ENCODE measurements at regions not wholly inside any gene's neighbourhood (a gene's known extent, or its start where the extent isn't known, plus 50 kb on each side); places are given as distances from the start of the nearest gene placed in this dataset.

DNA sequence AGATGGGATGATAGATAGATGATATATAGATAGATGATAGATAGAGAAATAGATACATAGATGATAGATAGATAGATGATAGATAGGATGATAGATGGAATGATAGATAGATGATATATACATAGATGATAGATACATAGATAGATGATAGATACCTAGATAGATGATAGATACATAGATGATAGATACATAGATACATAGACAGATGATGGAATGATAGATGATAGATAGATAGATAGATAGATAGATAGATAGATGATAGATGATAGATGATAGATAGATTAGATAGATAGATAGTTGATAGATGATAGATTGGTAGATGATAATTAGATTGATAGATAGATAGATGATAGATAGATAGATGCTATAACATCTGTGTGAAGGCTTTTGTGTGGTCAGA, 201.7 kb upstream of the RAB4A start:
- DNase-seq, result no peak

- DNase-seq, result peak; percentile 35
Observed at GRCh38 chr1:229070168-229070567, 200.7 kb upstream of the RAB4A start.

- no peak for DNase-seq
Observed at GRCh38 chr1:229073251-229073650, 197.7 kb upstream of the RAB4A start.

GRCh38 chr1:229075217-229075616, 195.7 kb upstream of the RAB4A start:
- peak; percentile 26 for DNase-seq

- DNase-seq, result peak; percentile 56
Observed at GRCh38 chr1:229075716-229076115, 195.2 kb upstream of the RAB4A start.

- DNase-seq, result no peak
Observed at GRCh38 chr1:229076195-229076594, 194.7 kb upstream of the RAB4A start.

DNA sequence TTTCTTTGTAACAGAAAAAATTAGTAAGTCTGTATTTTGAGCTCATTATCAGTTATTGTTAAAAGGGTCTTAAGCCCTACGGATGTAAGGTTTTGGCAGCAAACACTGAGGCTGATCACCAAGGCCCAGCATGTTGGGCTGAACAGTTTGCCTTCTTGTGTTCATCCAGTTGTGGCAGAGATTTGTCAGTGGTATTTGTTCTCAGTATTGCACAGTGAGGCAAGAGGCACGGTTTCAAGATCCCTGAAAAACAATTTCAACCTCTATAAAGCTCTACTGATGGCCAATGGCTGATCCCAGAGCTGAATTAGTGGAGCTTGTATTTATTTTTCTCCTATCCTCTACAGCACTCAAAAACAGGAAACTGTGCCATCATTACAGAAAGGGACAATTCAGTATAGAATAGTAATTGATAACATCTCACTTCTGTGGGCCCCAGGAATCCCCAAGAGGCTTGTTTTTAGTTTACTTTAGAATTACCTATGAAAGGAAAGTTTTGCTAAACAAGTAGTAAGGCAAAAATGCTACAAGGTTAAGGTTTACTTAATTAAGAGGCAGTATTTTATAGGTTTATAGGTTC, 191.8 kb upstream of the RAB4A start:
- no peak for DNase-seq

- no peak for DNase-seq
Observed at GRCh38 chr1:229080361-229080760, 190.6 kb upstream of the RAB4A start.

DNA sequence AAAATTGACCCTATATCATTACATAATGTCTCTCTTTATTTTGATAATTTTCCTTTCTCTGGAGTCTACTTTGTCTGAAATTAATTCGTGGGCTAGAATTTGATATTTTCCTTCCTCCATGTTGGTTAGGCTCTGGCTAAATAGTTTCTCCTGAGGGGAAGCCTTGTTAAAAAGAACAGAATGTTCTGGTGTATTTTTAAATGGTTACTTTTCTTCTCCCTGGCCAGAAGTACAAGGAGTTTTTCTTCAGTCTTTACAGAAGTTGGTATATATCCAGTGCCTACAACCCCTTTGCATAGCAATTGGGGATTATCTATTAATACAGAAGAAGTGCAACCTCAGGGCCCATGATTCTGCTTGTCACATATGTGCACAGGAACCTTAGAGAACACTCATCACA, 185.6 kb upstream of the RAB4A start:
- no peak for DNase-seq

- no peak for DNase-seq
Observed at GRCh38 chr1:229086091-229086490, 184.8 kb upstream of the RAB4A start.

- DNase-seq, result no peak
Observed at GRCh38 chr1:229086686-229087085, 184.2 kb upstream of the RAB4A start.

DNA sequence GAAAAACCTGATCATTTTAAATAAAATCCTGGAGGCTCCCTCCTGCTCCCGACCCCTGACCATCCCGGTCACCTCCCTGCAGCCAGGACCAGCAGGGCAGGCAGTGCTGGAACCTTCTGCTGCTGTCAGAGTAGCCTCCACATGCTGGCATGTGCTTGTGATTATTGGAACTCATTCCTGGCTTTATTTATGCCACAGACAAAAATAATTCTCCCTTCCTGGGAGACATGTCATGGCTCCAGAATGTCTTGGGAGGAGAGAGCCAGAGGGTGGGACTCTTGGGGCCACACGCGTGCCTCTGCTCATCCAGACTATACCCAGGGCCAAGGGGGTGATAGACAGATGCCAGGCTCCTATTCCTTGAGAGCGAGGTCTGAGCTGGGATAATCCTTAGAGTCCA, 183.6 kb upstream of the RAB4A start:
- DNase-seq, result no peak

DNA sequence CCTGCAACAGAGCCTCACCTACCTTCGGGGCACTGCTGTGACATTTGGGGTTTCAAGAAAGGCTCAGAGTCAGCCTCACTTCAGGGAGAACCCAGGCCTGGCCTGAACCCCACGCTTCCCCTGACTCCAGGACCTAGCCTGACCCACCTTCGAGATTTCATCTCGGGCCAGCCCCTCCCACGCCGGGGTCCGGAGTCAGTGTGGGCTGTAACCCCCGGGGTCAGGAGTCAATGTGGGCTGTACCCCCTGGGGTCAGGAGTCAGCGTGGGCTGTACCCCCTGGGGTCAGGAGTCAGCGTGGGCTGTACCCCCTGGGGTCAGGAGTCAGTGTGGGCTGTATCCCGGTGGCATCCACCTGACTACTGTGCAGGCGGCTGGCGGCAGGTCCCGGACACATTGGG, 183.0 kb upstream of the RAB4A start:
- no peak for DNase-seq

DNA sequence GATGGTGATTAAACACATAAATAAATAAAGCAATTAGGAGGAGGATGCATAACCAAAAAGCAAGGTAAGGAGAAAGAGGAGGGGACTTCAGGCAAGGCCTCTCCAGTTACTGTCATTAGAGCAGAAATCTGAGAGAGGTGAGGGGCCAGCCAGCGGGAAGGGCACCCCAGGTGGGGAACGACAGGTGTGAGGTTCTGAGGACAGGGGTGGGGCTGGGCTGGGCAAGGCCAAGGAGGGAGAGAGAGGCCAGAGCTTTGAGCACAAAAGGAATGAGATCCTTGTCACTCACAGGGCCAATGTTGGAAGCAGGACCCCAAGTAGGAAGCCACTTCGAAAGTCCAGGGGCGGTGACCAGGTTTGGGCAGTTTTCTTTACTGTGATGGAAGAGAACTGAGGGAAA, 182.2 kb upstream of the RAB4A start:
- DNase-seq, result no peak

DNA sequence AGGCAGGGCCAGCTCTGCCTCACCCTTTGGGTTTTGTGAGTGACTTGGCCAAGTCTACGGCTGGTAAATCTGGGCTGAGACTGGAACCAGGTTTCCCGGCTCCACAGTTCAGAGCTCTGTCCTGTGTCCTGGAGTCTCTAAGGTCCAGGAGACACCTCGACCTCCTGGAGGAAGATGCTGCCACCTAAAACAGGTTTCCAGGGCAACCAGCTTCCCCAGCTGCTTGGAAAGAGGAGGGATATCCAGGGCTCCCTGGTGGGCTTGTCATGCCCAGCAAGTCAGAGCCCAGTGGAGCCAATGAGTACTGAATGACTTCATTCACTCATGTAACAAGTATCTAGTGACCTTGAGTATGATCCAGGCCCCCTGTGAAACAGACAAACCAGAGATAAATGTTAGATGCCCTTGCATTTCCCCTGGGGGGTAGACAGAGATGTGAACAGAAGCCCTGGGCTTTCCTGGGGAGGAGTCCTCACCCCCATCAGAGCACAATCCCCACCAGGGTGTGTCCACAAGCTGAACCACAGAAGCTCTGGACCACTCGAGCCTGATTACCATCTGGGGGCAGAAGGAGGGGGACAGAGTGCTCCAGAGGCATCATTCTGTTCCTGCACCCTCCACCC, 181.2 kb upstream of the RAB4A start:
- DNase-seq, result no peak

GRCh38 chr1:229091721-229092136, 179.2 kb upstream of the RAB4A start:
- DNase-seq, result no peak

DNA sequence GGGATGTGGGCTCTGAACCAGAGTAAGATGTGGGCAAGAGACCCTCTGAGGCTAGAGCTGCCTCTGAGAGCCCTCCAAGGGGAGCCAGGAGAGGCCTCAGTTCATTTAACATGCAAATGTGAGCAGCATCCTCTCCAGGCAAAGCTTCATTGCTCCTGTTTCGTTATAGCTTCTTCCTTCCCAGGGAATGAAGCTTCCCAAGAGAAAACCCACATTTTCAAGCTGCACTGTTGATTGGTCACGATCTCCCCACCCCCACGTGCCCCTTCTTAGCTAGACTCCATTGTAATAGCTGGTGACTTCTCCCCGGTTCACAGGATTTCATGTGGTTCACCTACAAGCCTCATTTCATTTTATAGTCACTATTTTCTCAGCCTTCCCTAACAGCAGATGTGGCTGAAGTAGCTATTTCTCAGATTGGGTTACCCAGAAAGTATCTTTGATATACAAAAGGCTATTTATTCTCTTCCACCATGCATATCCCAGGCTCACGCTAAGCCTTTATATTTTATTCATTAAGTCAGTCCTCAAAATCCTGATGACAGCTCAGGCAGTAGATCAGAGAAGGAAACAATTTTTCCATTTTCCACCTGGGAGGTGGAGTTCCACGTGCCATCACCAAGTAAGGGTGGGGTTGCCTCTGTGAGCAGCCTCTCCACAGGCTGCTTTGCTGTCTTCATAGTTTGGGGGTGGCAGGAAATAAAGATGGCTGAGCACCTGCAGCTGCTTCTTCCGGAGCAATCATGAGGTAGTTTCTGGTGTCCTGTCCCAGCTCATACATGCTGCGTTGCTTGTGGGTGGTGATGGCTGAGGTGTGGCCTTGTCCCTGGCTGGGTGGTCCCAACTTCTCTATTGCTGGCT, 178.3 kb upstream of the RAB4A start:
- DNase-seq, result no peak

DNA sequence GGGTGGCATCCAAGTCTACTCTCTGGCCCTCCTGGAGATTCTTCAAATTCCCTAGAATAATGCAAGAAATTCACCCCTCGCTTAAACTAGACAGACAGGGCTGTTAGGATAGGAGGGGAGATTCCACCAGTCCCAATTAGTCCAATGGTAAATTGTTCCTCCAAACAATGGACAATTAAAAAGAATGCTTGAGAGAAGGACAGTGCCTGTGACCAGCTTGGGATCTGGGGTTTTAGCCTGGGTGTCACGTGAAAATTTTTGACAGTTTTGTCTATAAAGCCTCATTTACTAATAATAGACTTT, 177.7 kb upstream of the RAB4A start:
- no peak for DNase-seq

DNA sequence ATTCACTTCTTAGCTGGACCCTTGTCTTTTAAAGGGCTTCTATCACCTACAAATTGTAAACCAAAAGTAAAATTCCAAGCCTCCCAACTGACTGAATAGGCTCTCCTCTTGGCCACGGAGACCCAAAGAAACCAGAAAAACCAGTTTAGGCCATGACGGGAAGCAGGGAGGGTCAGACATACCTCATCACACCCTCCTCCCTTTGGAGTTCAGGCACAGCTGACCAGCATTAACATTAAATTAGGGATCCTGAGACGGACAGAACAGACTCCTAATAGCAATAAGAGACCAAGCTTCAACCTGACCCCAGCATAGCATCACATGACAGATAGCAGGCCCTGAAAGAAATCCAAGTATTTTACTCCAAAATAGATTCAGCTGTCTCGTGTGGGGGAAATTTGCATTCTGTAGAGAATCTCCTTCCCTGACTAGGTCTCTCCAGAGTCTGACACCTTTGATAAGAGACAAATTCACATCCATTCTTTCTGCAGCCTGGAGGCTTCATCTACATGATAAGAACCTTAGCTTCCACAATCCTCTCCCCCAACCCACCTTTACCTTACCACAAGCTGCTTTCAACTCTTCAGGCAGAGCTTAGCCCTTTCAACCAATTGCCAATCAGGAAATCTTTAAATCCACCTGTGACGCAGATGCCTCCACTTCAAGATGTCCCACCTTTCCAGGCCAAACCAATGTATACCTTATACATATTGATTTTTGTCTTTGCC, 177.1 kb upstream of the RAB4A start:
- DNase-seq, result no peak

- DNase-seq, result no peak
Observed at GRCh38 chr1:229094476-229095311, 176.2 kb upstream of the RAB4A start.

- no peak for DNase-seq
Observed at GRCh38 chr1:229095325-229095724, 175.6 kb upstream of the RAB4A start.

- DNase-seq, result no peak
Observed at GRCh38 chr1:229097356-229097755, 173.6 kb upstream of the RAB4A start.

DNA sequence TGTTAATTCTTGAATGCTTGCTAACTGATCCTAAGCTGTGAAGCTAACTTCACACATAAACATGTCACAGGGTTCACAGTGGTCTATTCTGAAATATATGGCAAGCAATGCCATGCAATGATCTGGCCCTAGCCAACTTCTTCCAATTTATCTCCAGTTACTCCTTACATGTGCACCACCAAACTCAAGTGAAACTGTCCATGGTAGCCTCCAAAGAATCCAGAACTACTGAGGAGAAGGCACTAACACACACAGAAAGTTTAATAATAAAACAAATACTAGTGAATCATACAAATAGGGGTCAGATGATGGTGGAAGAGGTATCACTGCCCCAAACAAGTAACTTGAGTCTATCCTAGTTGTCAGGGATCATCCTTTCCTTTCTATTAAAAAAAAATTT, 172.6 kb upstream of the RAB4A start:
- DNase-seq, result no peak
